Spleen (tissue), 11 donors: ENCODE measurements at regions not wholly inside any gene's neighbourhood (a gene's known extent, or its start where the extent isn't known, plus 50 kb on each side); places are given as distances from the start of the nearest gene placed in this dataset.

Experiments used
- DNase-seq: peaks from one replicate; pipeline ENCODE4 v3.0.0-alpha.2; 2020
- H3K27ac ChIP-seq, 8 donors: fragments of 200-600 bp; sonication (generic) in 7 of 8; 1 replicate in 4 of 8; 2 replicates in 4 of 8; pipeline versions ENCODE4 v1.5.0 to v1.8.0; 2016 to 2021; ENCODE audit warnings: inconsistent platforms in 4 of 8, mild to moderate bottlenecking in 4 of 8, moderate library complexity in 1 of 8
- H3K27me3 ChIP-seq, 7 donors: fragments of 200-600 bp; sonication (generic) in 6 of 7; replicated peaks in 1 of 7; 1 replicate in 4 of 7; 2 replicates in 3 of 7; pipeline versions ENCODE4 v1.5.0 to v1.8.0; 2016 to 2021; ENCODE audit warnings: inconsistent platforms in 3 of 7, mild to moderate bottlenecking in 1 of 7
- H3K36me3 ChIP-seq, 6 donors: fragments of 200-600 bp; sonication (generic) in 5 of 6; 1 replicate in 4 of 6; 2 replicates in 2 of 6; pipeline versions ENCODE4 v1.5.0 to v1.8.0; 2016 to 2021; ENCODE audit warnings: inconsistent platforms in 2 of 6
- H3K4me1 ChIP-seq, 6 donors: fragments of 200-600 bp; sonication (generic) in 5 of 6; 1 replicate in 3 of 6; 2 replicates in 3 of 6; pipeline versions ENCODE4 v1.5.0 to v1.8.0; 2016 to 2021; ENCODE audit warnings: inconsistent platforms in 3 of 6
- H3K4me3 ChIP-seq, 8 donors: fragments of 200-600 bp; sonication (generic) in 7 of 8; 1 replicate in 4 of 8; 2 replicates in 4 of 8; pipeline versions ENCODE4 v1.5.0 to v1.8.0; 2016 to 2021; ENCODE audit warnings: inconsistent platforms in 4 of 8, mild to moderate bottlenecking in 4 of 8, moderate library complexity in 2 of 8
- H3K9me3 ChIP-seq, 8 donors: fragments of 200-600 bp; sonication (generic) in 7 of 8; 1 replicate in 4 of 8; 2 replicates in 4 of 8; pipeline versions ENCODE4 v1.5.0 to v1.8.0; 2016 to 2021; ENCODE audit warnings: inconsistent platforms in 4 of 8
- CTCF ChIP-seq, 11 experiments: fragments of 200-600 bp in 7 of 11; fragments of 450-650 bp in 4 of 11; sonication (generic) in 4 of 11; IDR thresholded peaks in 8 of 11; conservative IDR thresholded peaks in 3 of 11; 1 replicate in 7 of 11; 2 replicates in 4 of 11; pipeline versions ENCODE4 v1.4.0 to v1.8.0; 2016 to 2021; ENCODE audit warnings: antibody characterized with exemption in 11 of 11, inconsistent platforms in 4 of 11, mild to moderate bottlenecking in 1 of 11
- POLR2A ChIP-seq, 3 donors: fragments of 450-650 bp; IDR thresholded peaks; one replicate each; pipeline ENCODE4 v1.5.1; 2017; ENCODE audit warnings: antibody characterized with exemption in 3 of 3, mild to moderate bottlenecking in 1 of 3
- POLR2AphosphoS5 ChIP-seq, 3 donors: sonication (generic); formaldehyde crosslinking; IDR thresholded peaks; one replicate each; pipeline ENCODE4 v1.5.1; 2017; ENCODE audit warnings: antibody characterized with exemption in 3 of 3
- WGBS, 5 donors: extraction: QIAGEN DNeasy Blood & Tissue Kit in 3 of 5; methylation state at CpG; one replicate each; pipeline versions ENCODE4 v1.1.5 to v1.1.7; 2013 to 2018; 5-methylcytosine and 5-hydroxymethylcytosine counted together
- intact Hi-C: fragments of 100-400 bp; cut with DNase I; formaldehyde crosslinking; loops from one replicate; pipeline ENCODE4 v1.15.0; 2023; ENCODE audit warnings: low total_unique reads
- donor health status: healthy with polysubstance abuse.
- donor health status: DM: no; HTN: no; CAD: no; lungs with moderate emphysema.
- donor health status: DM: no; HTN: no; CAD: no.
- donor health status: Bipolar disorder and iron deficiency.
- donor health status: healthy.
- donor health status: DM: no; HTN: no; CAD: no.
- donor health status: DM: yes; HTN: yes; CAD: no.

- no peak overlapping the region for H3K27ac ChIP-seq
- DNase-seq: no peak
- no peaks in the 10 kb centered on the region for H3K27me3 ChIP-seq
- H3K9me3 ChIP-seq: no peaks in the 10 kb centered on the region
- no peaks in the 10 kb centered on the region for H3K36me3 ChIP-seq
- H3K4me1 ChIP-seq: no peaks in the 10 kb centered on the region
- TF ChIP-seq CTCF (IDR thresholded peaks at IDR 0.05 in 8 of 11, conservative IDR thresholded peaks at IDR 0.05 in 3 of 11) (no peak), POLR2A (IDR thresholded peaks at IDR 0.05) (no peak), POLR2AphosphoS5 (IDR thresholded peaks at IDR 0.05) (no peak)
- 62 to 81% (median 76%) methylated on average over 3 of the region's 3 CpGs for WGBS, 5 donors
- H3K4me3 ChIP-seq: no peak overlapping the region
- intact Hi-C loops: no loop called here
Measured at GRCh38 chr5:124803617-124804323, 57.3 kb upstream of the ZNF608 start.

- 78 to 94% (median 87%) methylated on average over 1 of the region's 1 CpG for WGBS, 5 donors
- Histone ChIP-seq H3K36me3 (no peaks in the 10 kb centered on the region), H3K27me3 (no peaks in the 10 kb centered on the region), H3K9me3 (no peaks in the 10 kb centered on the region), H3K27ac (no peak overlapping the region), H3K4me3 (no peak overlapping the region), H3K4me1 (no peaks in the 10 kb centered on the region)
- TF ChIP-seq POLR2AphosphoS5 (IDR thresholded peaks at IDR 0.05) (no peak), CTCF (IDR thresholded peaks at IDR 0.05 in 8 of 11, conservative IDR thresholded peaks at IDR 0.05 in 3 of 11) (no peak), POLR2A (IDR thresholded peaks at IDR 0.05) (no peak)
- DNase-seq: no peak
- intact Hi-C loops: no loop called here
Measured at GRCh38 chr5:124806026-124806372, 59.6 kb upstream of the ZNF608 start.

GRCh38 chr5:124806373-124807077, 60.1 kb upstream of the ZNF608 start:
- TF ChIP-seq POLR2AphosphoS5 (IDR thresholded peaks at IDR 0.05) (no peak), POLR2A (IDR thresholded peaks at IDR 0.05) (no peak), CTCF (IDR thresholded peaks at IDR 0.05 in 8 of 11, conservative IDR thresholded peaks at IDR 0.05 in 3 of 11) (no peak)
- no peak for DNase-seq
- Histone ChIP-seq H3K36me3 (no peaks in the 10 kb centered on the region), H3K27me3 (no peaks in the 10 kb centered on the region), H3K4me3 (no peak overlapping the region), H3K9me3 (no peaks in the 10 kb centered on the region), H3K4me1 (no peaks in the 10 kb centered on the region), H3K27ac (no peak overlapping the region)
- WGBS, 5 donors: 52 to 68% (median 56%) methylated on average over 12 of the region's 12 CpGs
- intact Hi-C loops: no loop called here

- H3K27me3 ChIP-seq: no peaks in the 10 kb centered on the region
- 96 to 98% (median 97%) methylated on average over 24 of the region's 24 CpGs for WGBS, 5 donors
- no peaks in the 10 kb centered on the region for H3K9me3 ChIP-seq
- no peak overlapping the region for H3K27ac ChIP-seq
- TF ChIP-seq CTCF (IDR thresholded peaks at IDR 0.05 in 8 of 11, conservative IDR thresholded peaks at IDR 0.05 in 3 of 11): no peak
- no peak for TF ChIP-seq POLR2A (IDR thresholded peaks at IDR 0.05)
- TF ChIP-seq POLR2AphosphoS5 (IDR thresholded peaks at IDR 0.05): no peak
- H3K4me1 ChIP-seq: no peaks in the 10 kb centered on the region
- H3K36me3 ChIP-seq: no peaks in the 10 kb centered on the region
- no peak for DNase-seq
- H3K4me3 ChIP-seq: no peak overlapping the region
- intact Hi-C loops: no loop called here
Measured at GRCh38 chr5:124808842-124809268, 62.4 kb upstream of the ZNF608 start.
